Breast epithelium (tissue), 4 donors: ENCODE measurements at regions not wholly inside any gene's neighbourhood (a gene's known extent, or its start where the extent isn't known, plus 50 kb on each side); places are given as distances from the start of the nearest gene placed in this dataset.
"Not testable (repeated sequence)": the region's sequence is repeated elsewhere in the genome, so short reads cannot be mapped to it uniquely, and the experiment has no call there.

Source experiments
- DNase-seq, 2 donors: peaks; one replicate each; pipeline ENCODE4 v3.0.0-alpha.2; 2019; ENCODE audit warnings: low spot score in 2 of 2
- H3K27ac ChIP-seq, 2 donors: fragments of 200-600 bp; sonication (generic) in 1 of 2; one replicate each; pipeline ENCODE4 v1.5.1; 2016 to 2019; ENCODE audit warnings: mild to moderate bottlenecking in 1 of 2
- H3K27me3 ChIP-seq, 2 donors: fragments of 200-600 bp; sonication (generic) in 1 of 2; one replicate each; pipeline versions ENCODE4 v1.5.1 to v1.6.0; 2017 to 2019; ENCODE audit warnings: control low read depth in 1 of 2, mild to moderate bottlenecking in 1 of 2
- H3K36me3 ChIP-seq: fragments of 200-600 bp; one replicate; pipeline ENCODE4 v1.5.1; 2019
- H3K4me1 ChIP-seq, 2 donors: fragments of 200-600 bp; sonication (generic); one replicate each; pipeline ENCODE4 v1.5.1; 2016 to 2019; ENCODE audit warnings: control low read depth in 1 of 2
- H3K4me3 ChIP-seq, 3 donors: fragments of 200-600 bp; sonication (generic); 1 replicate in 2 of 3; 2 replicates in 1 of 3; pipeline ENCODE4 v1.5.1; 2016 to 2019; ENCODE audit warnings: mild to moderate bottlenecking in 3 of 3, moderate library complexity in 2 of 3
- H3K9me3 ChIP-seq, 2 donors: fragments of 200-600 bp; sonication (generic) in 1 of 2; one replicate each; pipeline ENCODE4 v1.5.1; 2016 to 2019; ENCODE audit warnings: control low read depth in 1 of 2
- CTCF ChIP-seq, 3 donors: fragments of 450-650 bp; IDR thresholded peaks; one replicate each; pipeline ENCODE4 v1.5.1; 2016 to 2017; ENCODE audit warnings: antibody characterized with exemption in 3 of 3, mild to moderate bottlenecking in 3 of 3, moderate library complexity in 3 of 3
- POLR2A ChIP-seq: fragments of 450-650 bp; IDR thresholded peaks from one replicate; pipeline ENCODE4 v1.6.1; 2016; ENCODE audit warnings: antibody characterized with exemption, mild to moderate bottlenecking, moderate library complexity
- POLR2AphosphoS5 ChIP-seq, 3 donors: sonication (generic); formaldehyde crosslinking; IDR thresholded peaks; one replicate each; pipeline ENCODE4 v1.6.1; 2017; ENCODE audit warnings: antibody characterized with exemption in 3 of 3
- intact Hi-C: fragments of 100-400 bp; cut with DNase I; formaldehyde crosslinking; loops from one replicate; pipeline ENCODE4 v1.15.1; 2023; ENCODE audit warnings: low total_unique reads

DNA sequence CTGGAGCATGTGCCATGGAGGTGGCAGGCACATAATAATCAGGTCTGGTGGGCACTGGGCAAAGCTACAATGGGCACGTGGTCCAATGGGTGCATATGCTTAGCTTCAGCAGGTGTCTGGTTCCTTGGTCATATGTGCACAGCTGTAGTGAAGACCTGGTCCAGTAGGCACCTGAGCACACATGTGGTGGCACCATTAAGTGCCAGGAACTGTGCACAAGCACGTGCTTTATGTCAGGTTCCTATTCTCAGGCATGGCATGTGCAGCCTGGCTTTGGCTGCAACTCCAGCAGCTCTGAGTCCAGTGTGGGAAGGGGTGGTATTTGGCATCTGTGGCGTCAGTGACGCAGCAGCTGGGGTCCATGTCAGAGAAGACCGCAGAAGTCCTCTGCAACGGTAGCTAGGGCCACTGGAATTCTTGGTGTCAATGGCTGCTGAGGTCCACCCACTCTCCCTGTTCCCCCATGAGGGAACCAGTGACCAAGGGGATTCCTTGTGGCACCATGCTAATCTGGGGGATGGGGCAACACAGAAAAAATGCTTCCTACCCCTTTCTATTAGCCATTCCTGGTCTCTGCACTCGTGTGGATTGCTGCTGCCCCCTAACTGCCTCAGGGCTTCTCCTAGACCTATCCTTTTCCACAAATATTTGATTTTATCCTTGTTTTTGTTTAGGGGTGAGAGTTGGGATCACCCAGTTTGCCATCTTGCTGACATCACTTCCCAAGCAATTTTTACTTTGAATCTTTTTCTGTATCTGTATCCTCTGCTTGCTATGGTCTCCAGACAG is 262.9 kb upstream of the MAP2 start:
- TF ChIP-seq POLR2A, result no peak
- no peak for TF ChIP-seq POLR2AphosphoS5 (IDR thresholded peaks at IDR 0.05)
- no peak for TF ChIP-seq CTCF (IDR thresholded peaks at IDR 0.05)

GRCh38 chr2:209162129-209162528 is 261.7 kb upstream of the MAP2 start:
- no peaks in the 10 kb centered on the region for H3K4me1 ChIP-seq
- intact Hi-C loops, result no loop called here
- H3K27me3 ChIP-seq, result no peaks in the 10 kb centered on the region
- H3K9me3 ChIP-seq, result no peaks in the 10 kb centered on the region
- no peak overlapping the region for H3K4me3 ChIP-seq
- no peaks in the 10 kb centered on the region for H3K36me3 ChIP-seq
- TF ChIP-seq CTCF (IDR thresholded peaks at IDR 0.05), result no peak
- TF ChIP-seq POLR2AphosphoS5 (IDR thresholded peaks at IDR 0.05), result no peak
- no peak for TF ChIP-seq POLR2A
- H3K27ac ChIP-seq, result no peak overlapping the region
- no peak for DNase-seq

More for the DNA sequence above, 262.9 kb upstream of the MAP2 start:
- no peak for DNase-seq
- intact Hi-C loops, result no loop called here
- H3K27ac ChIP-seq, result no peak overlapping the region
- no peaks in the 10 kb centered on the region for H3K9me3 ChIP-seq
- H3K27me3 ChIP-seq, result no peaks in the 10 kb centered on the region
- H3K4me3 ChIP-seq, result no peak overlapping the region
- no peaks in the 10 kb centered on the region for H3K36me3 ChIP-seq
- H3K4me1 ChIP-seq, result no peaks in the 10 kb centered on the region

GRCh38 chr2:209181984-209182383 is 241.9 kb upstream of the MAP2 start:
- no peak for DNase-seq
- TF ChIP-seq POLR2A, result no peak
- no peak for TF ChIP-seq CTCF (IDR thresholded peaks at IDR 0.05)
- no peak for TF ChIP-seq POLR2AphosphoS5 (IDR thresholded peaks at IDR 0.05)
- Histone ChIP-seq H3K36me3 (no peaks in the 10 kb centered on the region), H3K27me3 (no peaks in the 10 kb centered on the region), H3K4me1 (no peaks in the 10 kb centered on the region), H3K4me3 (no peak overlapping the region), H3K9me3 (peaks cover 0 to 9% of the 10 kb centered on the region in 2 donors), H3K27ac (no peak overlapping the region)
- intact Hi-C loops, result no loop called here

- H3K27me3 ChIP-seq, intact Hi-C loops, H3K4me1 ChIP-seq, DNase-seq, H3K9me3 ChIP-seq, H3K36me3 ChIP-seq, H3K27ac ChIP-seq, H3K4me3 ChIP-seq: not testable (repeated sequence)
Measured at GRCh38 chr2:209186886-209187285, 237.0 kb upstream of the MAP2 start.

- Histone ChIP-seq H3K4me3 (no peak overlapping the region), H3K4me1 (no peaks in the 10 kb centered on the region), H3K36me3 (no peaks in the 10 kb centered on the region), H3K27me3 (no peaks in the 10 kb centered on the region), H3K9me3 (no peaks in the 10 kb centered on the region), H3K27ac (no peak overlapping the region)
- intact Hi-C loops, result no loop called here
- TF ChIP-seq POLR2AphosphoS5 (IDR thresholded peaks at IDR 0.05) (no peak), POLR2A (no peak), CTCF (IDR thresholded peaks at IDR 0.05) (no peak)
- DNase-seq, result no peak
Measured at GRCh38 chr2:209189893-209190292, 234.0 kb upstream of the MAP2 start.
